ENCODE measurements at regions not wholly inside any gene's neighbourhood (a gene's known extent, or its start where the extent isn't known, plus 50 kb on each side); places are given as distances from the start of the nearest gene placed in this dataset.

GRCh38 chr19:29096896-29097295, 116.1 kb downstream of the UQCRFS1 start:
- DNase-seq (ENCODE audit: low spot score): no peak

GRCh38 chr19:29093553-29093908, 119.4 kb downstream of the UQCRFS1 start:
- no peak for DNase-seq (ENCODE audit: low spot score)

GRCh38 chr19:29092712-29093552, 120.0 kb downstream of the UQCRFS1 start:
- DNase-seq (ENCODE audit: low spot score): no peak

GRCh38 chr19:29090783-29091526, 122.0 kb downstream of the UQCRFS1 start:
- DNase-seq (ENCODE audit: low spot score): no peak

GRCh38 chr19:29089315-29089870, 123.6 kb downstream of the UQCRFS1 start:
- no peak for DNase-seq (ENCODE audit: low spot score)

GRCh38 chr19:29088761-29089160, 124.2 kb downstream of the UQCRFS1 start:
- DNase-seq (ENCODE audit: low spot score): no peak

- DNase-seq (ENCODE audit: low spot score): no peak
These were observed 126.3 kb downstream of the UQCRFS1 start for GRCh38 chr19:29086646-29087045.

GRCh38 chr19:29086182-29086581, 126.8 kb downstream of the UQCRFS1 start:
- DNase-seq (ENCODE audit: low spot score): no peak

- DNase-seq (ENCODE audit: low spot score): no peak
These were observed 127.3 kb downstream of the UQCRFS1 start for GRCh38 chr19:29085630-29086029.

GRCh38 chr19:29085206-29085605, 127.7 kb downstream of the UQCRFS1 start:
- DNase-seq (ENCODE audit: low spot score): no peak

GRCh38 chr19:29084266-29084665, 128.7 kb downstream of the UQCRFS1 start:
- DNase-seq (ENCODE audit: low spot score): no peak

GRCh38 chr19:29083863-29084262, 129.1 kb downstream of the UQCRFS1 start:
- no peak for DNase-seq (ENCODE audit: low spot score)

GRCh38 chr19:29079356-29080032, 133.5 kb downstream of the UQCRFS1 start:
- no peak for DNase-seq (ENCODE audit: low spot score)

GRCh38 chr19:29076963-29077362, 136.0 kb downstream of the UQCRFS1 start:
- no peak for DNase-seq (ENCODE audit: low spot score)

GRCh38 chr19:29076161-29076560, 136.8 kb downstream of the UQCRFS1 start:
- DNase-seq (ENCODE audit: low spot score): no peak

- no peak for DNase-seq (ENCODE audit: low spot score)
These were observed 137.8 kb downstream of the UQCRFS1 start for GRCh38 chr19:29075149-29075548.

- DNase-seq (ENCODE audit: low spot score): no peak
These were observed 138.4 kb downstream of the UQCRFS1 start for GRCh38 chr19:29074579-29074978.

GRCh38 chr19:29067831-29068230, 145.1 kb downstream of the UQCRFS1 start:
- no peak for DNase-seq (ENCODE audit: low spot score)

GRCh38 chr19:29062475-29063435, 150.2 kb downstream of the UQCRFS1 start:
- DNase-seq (ENCODE audit: low spot score): no peak

GRCh38 chr19:29060813-29061364, 152.1 kb downstream of the UQCRFS1 start:
- DNase-seq (ENCODE audit: low spot score): no peak

- DNase-seq (ENCODE audit: low spot score): no peak
These were observed 156.4 kb downstream of the UQCRFS1 start for GRCh38 chr19:29056535-29056934.
